Tibial nerve (tissue), 4 donors: ENCODE measurements at regions not wholly inside any gene's neighbourhood (a gene's known extent, or its start where the extent isn't known, plus 50 kb on each side); places are given as distances from the start of the nearest gene placed in this dataset.

Experiments used
- DNase-seq, 2 donors: peaks; one replicate each; pipeline ENCODE4 v3.0.0-alpha.2; 2019; ENCODE audit warnings: low spot score in 2 of 2
- H3K27ac ChIP-seq, 4 donors: fragments of 200-600 bp; sonication (generic) in 3 of 4; one replicate each; pipeline ENCODE4 v1.5.1; 2017 to 2019; ENCODE audit warnings: mild to moderate bottlenecking in 1 of 4
- H3K27me3 ChIP-seq, 2 donors: fragments of 200-600 bp; sonication (generic) in 1 of 2; one replicate each; pipeline versions ENCODE4 v1.5.1 to v1.6.0; 2017 to 2019
- H3K36me3 ChIP-seq, 3 donors: fragments of 200-600 bp; sonication (generic); one replicate each; pipeline ENCODE4 v1.5.1; 2018 to 2019
- H3K4me1 ChIP-seq, 4 donors: fragments of 200-600 bp; sonication (generic) in 3 of 4; one replicate each; pipeline ENCODE4 v1.5.1; 2017 to 2019
- H3K4me3 ChIP-seq, 4 donors: fragments of 200-600 bp; sonication (generic) in 3 of 4; one replicate each; pipeline ENCODE4 v1.5.1; 2017 to 2019; ENCODE audit warnings: mild to moderate bottlenecking in 1 of 4, moderate library complexity in 1 of 4
- H3K9me3 ChIP-seq, 4 donors: fragments of 200-600 bp; sonication (generic) in 3 of 4; one replicate each; pipeline ENCODE4 v1.5.1; 2017 to 2019
- EP300 ChIP-seq, 2 donors: sonication (generic); formaldehyde crosslinking; IDR thresholded peaks; one replicate each; pipeline ENCODE4 v1.6.1; 2017; ENCODE audit warnings: antibody characterized with exemption in 2 of 2, mild to moderate bottlenecking in 1 of 2
- POLR2A ChIP-seq, 2 donors: fragments of 450-650 bp; IDR thresholded peaks; one replicate each; pipeline ENCODE4 v1.6.1; 2017; ENCODE audit warnings: antibody characterized with exemption in 2 of 2, mild to moderate bottlenecking in 2 of 2, moderate library complexity in 2 of 2
- WGBS, 2 donors: methylation state at CpG; one replicate each; pipeline ENCODE4 v1.1.5; 2018; 5-methylcytosine and 5-hydroxymethylcytosine counted together
- TF ChIP-seq, protein P1 (sequence below), 5 experiments: fragments of 200-600 bp in 3 of 5; fragments of 450-650 bp in 2 of 5; sonication (generic) in 3 of 5; IDR thresholded peaks; one replicate each; pipeline ENCODE4 v1.5.1; 2016 to 2019; ENCODE audit warnings: antibody characterized with exemption in 5 of 5, mild to moderate bottlenecking in 3 of 5, moderate library complexity in 2 of 5

- no peaks in the 10 kb centered on the region for H3K4me1 ChIP-seq
- H3K27me3 ChIP-seq, result no peaks in the 10 kb centered on the region
- no peak for DNase-seq
- no peaks in the 10 kb centered on the region for H3K9me3 ChIP-seq
- H3K27ac ChIP-seq, result no peak overlapping the region
- no peak overlapping the region for H3K4me3 ChIP-seq
- 74 to 100% methylated on average over 1 of the region's 1 CpG for WGBS, 2 donors
- TF ChIP-seq POLR2A (IDR thresholded peaks at IDR 0.05), result no peak
- TF ChIP-seq, protein P1, sequence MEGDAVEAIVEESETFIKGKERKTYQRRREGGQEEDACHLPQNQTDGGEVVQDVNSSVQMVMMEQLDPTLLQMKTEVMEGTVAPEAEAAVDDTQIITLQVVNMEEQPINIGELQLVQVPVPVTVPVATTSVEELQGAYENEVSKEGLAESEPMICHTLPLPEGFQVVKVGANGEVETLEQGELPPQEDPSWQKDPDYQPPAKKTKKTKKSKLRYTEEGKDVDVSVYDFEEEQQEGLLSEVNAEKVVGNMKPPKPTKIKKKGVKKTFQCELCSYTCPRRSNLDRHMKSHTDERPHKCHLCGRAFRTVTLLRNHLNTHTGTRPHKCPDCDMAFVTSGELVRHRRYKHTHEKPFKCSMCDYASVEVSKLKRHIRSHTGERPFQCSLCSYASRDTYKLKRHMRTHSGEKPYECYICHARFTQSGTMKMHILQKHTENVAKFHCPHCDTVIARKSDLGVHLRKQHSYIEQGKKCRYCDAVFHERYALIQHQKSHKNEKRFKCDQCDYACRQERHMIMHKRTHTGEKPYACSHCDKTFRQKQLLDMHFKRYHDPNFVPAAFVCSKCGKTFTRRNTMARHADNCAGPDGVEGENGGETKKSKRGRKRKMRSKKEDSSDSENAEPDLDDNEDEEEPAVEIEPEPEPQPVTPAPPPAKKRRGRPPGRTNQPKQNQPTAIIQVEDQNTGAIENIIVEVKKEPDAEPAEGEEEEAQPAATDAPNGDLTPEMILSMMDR (IDR thresholded peaks at IDR 0.05), result no peak
- TF ChIP-seq EP300 (IDR thresholded peaks at IDR 0.05), result no peak
- H3K36me3 ChIP-seq, result no peaks in the 10 kb centered on the region
These were observed 402.1 kb upstream of the BRINP1 start for GRCh38 chr9:119771341-119771740.

GRCh38 chr9:119768266-119768665, 399.0 kb upstream of the BRINP1 start:
- 71 to 76% methylated on average over 3 of the region's 3 CpGs for WGBS, 2 donors
- DNase-seq, result no peak
- Histone ChIP-seq H3K4me3 (no peak overlapping the region), H3K27me3 (no peaks in the 10 kb centered on the region), H3K36me3 (no peaks in the 10 kb centered on the region), H3K27ac (no peak overlapping the region), H3K4me1 (no peaks in the 10 kb centered on the region), H3K9me3 (no peaks in the 10 kb centered on the region)
- TF ChIP-seq, protein P1 (IDR thresholded peaks at IDR 0.05), result no peak
- TF ChIP-seq EP300 (IDR thresholded peaks at IDR 0.05) (no peak), POLR2A (IDR thresholded peaks at IDR 0.05) (no peak)

DNA sequence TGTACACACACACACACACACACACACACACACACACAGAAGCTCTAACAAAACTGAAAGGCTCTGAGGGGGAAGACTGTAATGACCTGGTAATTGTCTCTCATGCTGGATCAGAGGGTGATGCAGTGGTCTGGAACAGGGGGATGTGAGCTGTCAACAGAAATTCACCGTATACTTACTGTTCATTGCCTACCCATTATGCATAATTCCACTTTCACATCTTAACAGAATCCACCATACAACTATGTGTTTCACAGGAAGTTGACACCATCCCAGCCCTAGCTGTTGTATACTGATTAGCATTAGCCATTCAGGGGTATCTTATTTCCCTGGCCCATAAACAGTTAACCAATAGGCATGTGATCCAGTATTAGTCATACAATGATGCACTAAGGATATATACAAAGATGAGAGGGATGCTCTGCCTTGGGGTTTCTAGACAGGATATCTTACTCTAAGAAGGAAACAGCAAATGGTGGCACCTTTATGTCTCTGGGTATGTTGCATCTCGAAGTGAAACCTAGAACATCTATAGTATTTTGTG, 396.5 kb upstream of the BRINP1 start:
- WGBS, 2 donors, result 61 to 67% methylated on average over 2 of the region's 2 CpGs
- no peaks in the 10 kb centered on the region for H3K27me3 ChIP-seq
- TF ChIP-seq EP300 (IDR thresholded peaks at IDR 0.05), result no peak
- TF ChIP-seq, protein P1 (IDR thresholded peaks at IDR 0.05), result no peak
- TF ChIP-seq POLR2A (IDR thresholded peaks at IDR 0.05), result no peak
- H3K27ac ChIP-seq, result no peak overlapping the region
- DNase-seq, result no peak
- no peak overlapping the region for H3K4me3 ChIP-seq
- no peaks in the 10 kb centered on the region for H3K4me1 ChIP-seq
- H3K9me3 ChIP-seq, result no peaks in the 10 kb centered on the region
- no peaks in the 10 kb centered on the region for H3K36me3 ChIP-seq

DNA sequence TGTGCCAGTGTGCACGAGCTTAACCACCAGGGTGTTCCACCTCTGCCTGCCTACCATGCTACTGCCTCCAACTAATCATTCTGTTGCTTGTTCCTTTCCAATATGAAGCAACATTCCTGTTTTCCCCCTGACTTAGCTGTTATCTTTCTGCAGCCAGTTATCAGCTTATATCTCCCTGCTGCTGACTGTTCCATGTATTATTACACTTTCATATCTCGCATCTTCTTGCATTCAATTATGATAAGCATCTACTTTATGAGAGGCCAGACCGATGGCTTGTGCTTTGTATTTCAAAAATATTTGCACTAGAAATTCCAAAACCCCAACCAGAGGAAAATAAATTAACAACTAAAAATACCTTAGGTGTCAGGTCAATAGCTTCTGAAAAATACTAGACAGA, 394.0 kb upstream of the BRINP1 start:
- Histone ChIP-seq H3K27ac (no peak overlapping the region), H3K9me3 (no peaks in the 10 kb centered on the region), H3K4me3 (no peak overlapping the region), H3K27me3 (no peaks in the 10 kb centered on the region), H3K4me1 (no peaks in the 10 kb centered on the region), H3K36me3 (no peaks in the 10 kb centered on the region)
- no peak for DNase-seq
- WGBS, 2 donors, result 67 to 75% methylated on average over 3 of the region's 3 CpGs
- TF ChIP-seq EP300 (IDR thresholded peaks at IDR 0.05) (no peak), POLR2A (IDR thresholded peaks at IDR 0.05) (no peak)
- TF ChIP-seq, protein P1 (IDR thresholded peaks at IDR 0.05), result no peak

- no peaks in the 10 kb centered on the region for H3K4me1 ChIP-seq
- H3K4me3 ChIP-seq, result no peak overlapping the region
- TF ChIP-seq POLR2A (IDR thresholded peaks at IDR 0.05), result no peak
- TF ChIP-seq EP300 (IDR thresholded peaks at IDR 0.05), result no peak
- TF ChIP-seq, protein P1 (IDR thresholded peaks at IDR 0.05), result no peak
- whole genome bisulfite sequencing, 2 donors, result 74 to 76% methylated on average over 2 of the region's 2 CpGs
- no peaks in the 10 kb centered on the region for H3K9me3 ChIP-seq
- no peak for DNase-seq
- H3K27ac ChIP-seq, result no peak overlapping the region
- no peaks in the 10 kb centered on the region for H3K27me3 ChIP-seq
- no peaks in the 10 kb centered on the region for H3K36me3 ChIP-seq
These were observed 392.6 kb upstream of the BRINP1 start for GRCh38 chr9:119761812-119762211.
